Activated CD8-positive, alpha-beta T cell treated with anti-CD3 and anti-CD28 coated beads, Interleukin-2, amount 10 ng/mL, durations not matched to agents 7 days and 5 days (primary cell): ENCODE measurements at regions not wholly inside any gene's neighbourhood (a gene's known extent, or its start where the extent isn't known, plus 50 kb on each side); places are given as distances from the start of the nearest gene placed in this dataset.

Experiments used
- ATAC-seq: fragments of 150-1000 bp; cut with Tn5 transposase; one replicate; pipeline ENCODE4 v1.10.0; 2021; ENCODE audit warnings: moderate library complexity
- CTCF ChIA-PET: fragments of 350-600 bp; sonication (Branson Sonifier 250); formaldehyde crosslinking; loops from one replicate; lab custom pipeline; 2021; ENCODE audit warnings: antibody characterized with exemption; lab: Charles Lee
- POLR2A ChIA-PET: fragments of 350-600 bp; sonication (Branson Sonifier 250); formaldehyde crosslinking; loops from one replicate; lab custom pipeline; 2021; ENCODE audit warnings: antibody characterized with exemption; lab: Charles Lee
- DNase-seq: peaks from one replicate; pipeline ENCODE4 v3.0.0-alpha.2; 2020
- H3K27ac Mint-ChIP-seq: one replicate; pipeline ENCODE4 v1.8.0; 2021; ENCODE audit warnings: mild to moderate bottlenecking, mixed read lengths
- H3K27me3 Mint-ChIP-seq: one replicate; pipeline ENCODE4 v1.8.0; 2021; ENCODE audit warnings: low read depth, mixed read lengths
- H3K36me3 Mint-ChIP-seq: one replicate; pipeline ENCODE4 v1.8.0; 2021; ENCODE audit warnings: low read depth, mixed read lengths
- H3K4me1 Mint-ChIP-seq: one replicate; pipeline ENCODE4 v1.8.0; 2021; ENCODE audit warnings: low read depth, mixed read lengths
- H3K4me3 Mint-ChIP-seq: one replicate; pipeline ENCODE4 v1.8.0; 2021; ENCODE audit warnings: mild to moderate bottlenecking, mixed read lengths
- H3K9me3 Mint-ChIP-seq: one replicate; pipeline ENCODE4 v1.8.0; 2022; ENCODE audit warnings: mixed read lengths; ENCODE audit not compliant: insufficient read depth

GRCh38 chr12:43112101-43112920 is 439.7 kb downstream of the ADAMTS20 start:
- ChIA-PET CTCF (no interaction called here), POLR2A (no interaction called here)
- ATAC-seq (no peak), DNase-seq (no peak)
- Mint-ChIP-seq H3K27ac (no peak overlapping the region), H3K4me1 (no peaks in the 10 kb centered on the region), H3K9me3 (no peaks in the 10 kb centered on the region), H3K36me3 (no peaks in the 10 kb centered on the region), H3K27me3 (no peaks in the 10 kb centered on the region), H3K4me3 (no peak overlapping the region)

- no peak for DNase-seq
- no peak for ATAC-seq
- Mint-ChIP-seq H3K9me3 (no peaks in the 10 kb centered on the region), H3K27ac (no peak overlapping the region), H3K36me3 (no peaks in the 10 kb centered on the region), H3K4me1 (no peaks in the 10 kb centered on the region), H3K27me3 (no peaks in the 10 kb centered on the region), H3K4me3 (no peak overlapping the region)
- POLR2A ChIA-PET: no interaction called here
- CTCF ChIA-PET: no interaction called here
Observed at GRCh38 chr12:43111608-43112007, 440.4 kb downstream of the ADAMTS20 start.

- DNase-seq: no peak
- H3K27ac Mint-ChIP-seq: no peak overlapping the region
- no peaks in the 10 kb centered on the region for H3K4me1 Mint-ChIP-seq
- ChIA-PET POLR2A (no interaction called here), CTCF (no interaction called here)
- H3K9me3 Mint-ChIP-seq: no peaks in the 10 kb centered on the region
- H3K27me3 Mint-ChIP-seq: no peaks in the 10 kb centered on the region
- no peak for ATAC-seq
- no peak overlapping the region for H3K4me3 Mint-ChIP-seq
- H3K36me3 Mint-ChIP-seq: no peaks in the 10 kb centered on the region
Observed at GRCh38 chr12:43109631-43110345, 442.2 kb downstream of the ADAMTS20 start.

GRCh38 chr12:43108656-43109055 is 443.3 kb downstream of the ADAMTS20 start:
- Mint-ChIP-seq H3K4me3 (no peak overlapping the region), H3K27me3 (no peaks in the 10 kb centered on the region), H3K4me1 (no peaks in the 10 kb centered on the region), H3K9me3 (no peaks in the 10 kb centered on the region), H3K36me3 (no peaks in the 10 kb centered on the region), H3K27ac (no peak overlapping the region)
- ChIA-PET CTCF (no interaction called here), POLR2A (no interaction called here)
- ATAC-seq (no peak), DNase-seq (no peak)

- POLR2A ChIA-PET: no interaction called here
- DNase-seq (no peak), ATAC-seq (no peak)
- no peak overlapping the region for H3K4me3 Mint-ChIP-seq
- H3K27me3 Mint-ChIP-seq: no peaks in the 10 kb centered on the region
- no peak overlapping the region for H3K27ac Mint-ChIP-seq
- H3K36me3 Mint-ChIP-seq: no peaks in the 10 kb centered on the region
- CTCF ChIA-PET: no interaction called here
- H3K9me3 Mint-ChIP-seq: no peaks in the 10 kb centered on the region
- no peaks in the 10 kb centered on the region for H3K4me1 Mint-ChIP-seq
Observed at GRCh38 chr12:43107026-43107775, 444.8 kb downstream of the ADAMTS20 start.

GRCh38 chr12:43106355-43106754 is 445.6 kb downstream of the ADAMTS20 start:
- H3K27me3 Mint-ChIP-seq: no peaks in the 10 kb centered on the region
- H3K9me3 Mint-ChIP-seq: no peaks in the 10 kb centered on the region
- POLR2A ChIA-PET: no interaction called here
- CTCF ChIA-PET: no interaction called here
- DNase-seq: no peak
- H3K27ac Mint-ChIP-seq: no peak overlapping the region
- H3K4me1 Mint-ChIP-seq: no peaks in the 10 kb centered on the region
- no peak for ATAC-seq
- H3K4me3 Mint-ChIP-seq: no peak overlapping the region
- H3K36me3 Mint-ChIP-seq: no peaks in the 10 kb centered on the region

GRCh38 chr12:43105426-43105981 is 446.5 kb downstream of the ADAMTS20 start:
- Mint-ChIP-seq H3K4me1 (no peaks in the 10 kb centered on the region), H3K27me3 (no peaks in the 10 kb centered on the region), H3K4me3 (no peak overlapping the region), H3K36me3 (no peaks in the 10 kb centered on the region), H3K27ac (no peak overlapping the region), H3K9me3 (no peaks in the 10 kb centered on the region)
- ATAC-seq (no peak), DNase-seq (no peak)
- CTCF ChIA-PET: no interaction called here
- POLR2A ChIA-PET: no interaction called here

GRCh38 chr12:43104494-43104893 is 447.5 kb downstream of the ADAMTS20 start:
- CTCF ChIA-PET: no interaction called here
- no peaks in the 10 kb centered on the region for H3K4me1 Mint-ChIP-seq
- H3K27ac Mint-ChIP-seq: no peak overlapping the region
- H3K27me3 Mint-ChIP-seq: no peaks in the 10 kb centered on the region
- no peak overlapping the region for H3K4me3 Mint-ChIP-seq
- ATAC-seq (no peak), DNase-seq (no peak)
- POLR2A ChIA-PET: no interaction called here
- H3K9me3 Mint-ChIP-seq: no peaks in the 10 kb centered on the region
- no peaks in the 10 kb centered on the region for H3K36me3 Mint-ChIP-seq

GRCh38 chr12:43103866-43104265 is 448.1 kb downstream of the ADAMTS20 start:
- Mint-ChIP-seq H3K27me3 (no peaks in the 10 kb centered on the region), H3K27ac (no peak overlapping the region), H3K9me3 (no peaks in the 10 kb centered on the region), H3K4me3 (no peak overlapping the region), H3K36me3 (no peaks in the 10 kb centered on the region), H3K4me1 (no peaks in the 10 kb centered on the region)
- no peak for ATAC-seq
- CTCF ChIA-PET: no interaction called here
- POLR2A ChIA-PET: no interaction called here
- no peak for DNase-seq

- ATAC-seq (no peak), DNase-seq (no peak)
- no peaks in the 10 kb centered on the region for H3K9me3 Mint-ChIP-seq
- POLR2A ChIA-PET: no interaction called here
- H3K36me3 Mint-ChIP-seq: no peaks in the 10 kb centered on the region
- no peak overlapping the region for H3K4me3 Mint-ChIP-seq
- no peaks in the 10 kb centered on the region for H3K4me1 Mint-ChIP-seq
- no peaks in the 10 kb centered on the region for H3K27me3 Mint-ChIP-seq
- CTCF ChIA-PET: no interaction called here
- H3K27ac Mint-ChIP-seq: no peak overlapping the region
Observed at GRCh38 chr12:43102546-43103264, 449.3 kb downstream of the ADAMTS20 start.

GRCh38 chr12:43100231-43100630 is 451.8 kb downstream of the ADAMTS20 start:
- Mint-ChIP-seq H3K27me3 (no peaks in the 10 kb centered on the region), H3K36me3 (no peaks in the 10 kb centered on the region), H3K4me1 (no peaks in the 10 kb centered on the region), H3K9me3 (no peaks in the 10 kb centered on the region), H3K27ac (no peak overlapping the region), H3K4me3 (no peak overlapping the region)
- ChIA-PET POLR2A (no interaction called here), CTCF (no interaction called here)
- ATAC-seq (no peak), DNase-seq (no peak)
